NT2/D1 (cell line): ENCODE measurements at regions not wholly inside any gene's neighbourhood (a gene's known extent, or its start where the extent isn't known, plus 50 kb on each side); places are given as distances from the start of the nearest gene placed in this dataset.

Experiments used
- YY1 ChIP-seq: IDR thresholded peaks from 2 replicates; pipeline ENCODE4 v1.6.1; 2011; ENCODE audit not compliant: insufficient read length, insufficient read depth
- ZNF274 ChIP-seq: IDR thresholded peaks from 2 replicates; pipeline ENCODE4 v1.6.1; 2011; ENCODE audit warnings: mild to moderate bottlenecking, low read depth, low read length

DNA sequence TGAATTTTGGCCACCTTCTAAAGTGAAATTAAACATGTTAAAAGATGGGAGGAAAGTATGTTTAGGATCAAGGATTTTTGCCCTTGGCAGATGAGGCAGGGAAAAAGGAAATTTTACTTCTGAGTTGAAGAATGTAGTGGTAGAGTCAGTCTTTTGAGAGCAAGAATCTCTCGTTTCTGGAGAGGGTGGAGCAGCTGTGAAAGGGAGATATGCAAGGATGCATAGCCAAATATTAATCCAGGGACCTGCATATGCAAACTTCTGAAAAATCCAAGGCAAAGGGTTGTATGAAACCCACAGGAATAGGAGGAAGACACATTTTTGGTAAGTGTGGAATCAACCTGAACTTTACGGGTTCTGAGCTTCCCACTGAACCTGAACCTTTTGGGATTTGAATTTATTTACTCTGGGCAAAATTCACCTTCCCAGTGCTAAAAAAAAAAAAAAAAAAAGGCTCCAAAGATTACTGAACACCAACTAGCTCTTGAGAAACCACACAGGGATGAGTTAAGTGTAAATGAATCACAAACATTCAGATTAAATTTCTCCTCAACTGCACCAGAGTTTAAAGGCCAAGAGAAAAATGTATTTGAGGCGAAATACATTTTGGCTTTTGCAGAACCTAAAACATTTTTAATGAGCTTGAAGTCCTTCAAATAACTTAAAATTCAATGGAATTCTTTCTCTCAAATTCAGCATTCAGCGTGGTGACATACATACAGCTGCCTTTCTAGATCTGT lies 187.1 kb upstream of the CDKN3 start:
- no peak for TF ChIP-seq ZNF274
- no peak for TF ChIP-seq YY1
